Activated T-cell treated with anti-CD3 and anti-CD28 coated beads for 4 hours (primary cell): ENCODE measurements at regions not wholly inside any gene's neighbourhood (a gene's known extent, or its start where the extent isn't known, plus 50 kb on each side); places are given as distances from the start of the nearest gene placed in this dataset.

Experiments
- DNase-seq: peaks from one replicate; pipeline ENCODE4 v3.0.0-alpha.2; 2020

- no peak for DNase-seq
Observed at GRCh38 chr3:181764544-181764943, 52.8 kb downstream of the SOX2 start.

- DNase-seq: no peak
Observed at GRCh38 chr3:181770296-181770695, 58.6 kb downstream of the SOX2 start.

GRCh38 chr3:181771120-181771519 is 59.4 kb downstream of the SOX2 start:
- no peak for DNase-seq

- DNase-seq: no peak
Observed at GRCh38 chr3:181772166-181772565, 60.4 kb downstream of the SOX2 start.

GRCh38 chr3:181773921-181774320 is 62.2 kb downstream of the SOX2 start:
- DNase-seq: no peak

- no peak for DNase-seq
Observed at GRCh38 chr3:181782306-181782954, 70.7 kb downstream of the SOX2 start.

GRCh38 chr3:181790561-181790960 is 78.8 kb downstream of the SOX2 start:
- DNase-seq: no peak

- no peak for DNase-seq
Observed at GRCh38 chr3:181791056-181791955, 79.6 kb downstream of the SOX2 start.

GRCh38 chr3:181793006-181793405 is 81.3 kb downstream of the SOX2 start:
- DNase-seq: no peak

- DNase-seq: no peak
Observed at GRCh38 chr3:181794011-181794790, 82.5 kb downstream of the SOX2 start.

- DNase-seq: no peak
Observed at GRCh38 chr3:181796641-181797040, 84.9 kb downstream of the SOX2 start.

- no peak for DNase-seq
Observed at GRCh38 chr3:181797431-181797830, 85.7 kb downstream of the SOX2 start.

GRCh38 chr3:181805703-181806102 is 94.0 kb downstream of the SOX2 start:
- no peak for DNase-seq

- no peak for DNase-seq
Observed at GRCh38 chr3:181808053-181808452, 96.3 kb downstream of the SOX2 start.

- DNase-seq: no peak
Observed at GRCh38 chr3:181823716-181824115, 112.0 kb downstream of the SOX2 start.

GRCh38 chr3:181824961-181825360 is 113.2 kb downstream of the SOX2 start:
- no peak for DNase-seq

- DNase-seq: no peak
Observed at GRCh38 chr3:181839039-181839915, 127.6 kb downstream of the SOX2 start.

- DNase-seq: no peak
Observed at GRCh38 chr3:181839916-181840297, 128.2 kb downstream of the SOX2 start.

GRCh38 chr3:181844211-181844610 is 132.5 kb downstream of the SOX2 start:
- DNase-seq: no peak

GRCh38 chr3:181847276-181847675 is 135.6 kb downstream of the SOX2 start:
- no peak for DNase-seq

GRCh38 chr3:181851063-181851462 is 139.3 kb downstream of the SOX2 start:
- no peak for DNase-seq

- DNase-seq: no peak
Observed at GRCh38 chr3:181855825-181856224, 144.1 kb downstream of the SOX2 start.

GRCh38 chr3:181859518-181859917 is 147.8 kb downstream of the SOX2 start:
- no peak for DNase-seq
